Sciatic nerve (tissue), 2 donors: ENCODE measurements at regions not wholly inside any gene's neighbourhood (a gene's known extent, or its start where the extent isn't known, plus 50 kb on each side); places are given as distances from the start of the nearest gene placed in this dataset.

Source experiments
- ATAC-seq: fragments of 200-7000 bp; cut with Tn5 transposase; one replicate; pipeline ENCODE4 v1.9.1; 2020; ENCODE audit warnings: mild to moderate bottlenecking, moderate library complexity
- DNase-seq: peaks from one replicate; pipeline ENCODE4 v3.0.0-alpha.2; 2020; ENCODE audit warnings: low spot score
- intact Hi-C: fragments of 100-400 bp; cut with DNase I; formaldehyde crosslinking; loops from one replicate; pipeline ENCODE4 v1.14.2; 2022
- donor health status: DM: no; HTN: no; CAD: no.
- donor health status: DM: no; HTN: no; CAD: no.

DNA sequence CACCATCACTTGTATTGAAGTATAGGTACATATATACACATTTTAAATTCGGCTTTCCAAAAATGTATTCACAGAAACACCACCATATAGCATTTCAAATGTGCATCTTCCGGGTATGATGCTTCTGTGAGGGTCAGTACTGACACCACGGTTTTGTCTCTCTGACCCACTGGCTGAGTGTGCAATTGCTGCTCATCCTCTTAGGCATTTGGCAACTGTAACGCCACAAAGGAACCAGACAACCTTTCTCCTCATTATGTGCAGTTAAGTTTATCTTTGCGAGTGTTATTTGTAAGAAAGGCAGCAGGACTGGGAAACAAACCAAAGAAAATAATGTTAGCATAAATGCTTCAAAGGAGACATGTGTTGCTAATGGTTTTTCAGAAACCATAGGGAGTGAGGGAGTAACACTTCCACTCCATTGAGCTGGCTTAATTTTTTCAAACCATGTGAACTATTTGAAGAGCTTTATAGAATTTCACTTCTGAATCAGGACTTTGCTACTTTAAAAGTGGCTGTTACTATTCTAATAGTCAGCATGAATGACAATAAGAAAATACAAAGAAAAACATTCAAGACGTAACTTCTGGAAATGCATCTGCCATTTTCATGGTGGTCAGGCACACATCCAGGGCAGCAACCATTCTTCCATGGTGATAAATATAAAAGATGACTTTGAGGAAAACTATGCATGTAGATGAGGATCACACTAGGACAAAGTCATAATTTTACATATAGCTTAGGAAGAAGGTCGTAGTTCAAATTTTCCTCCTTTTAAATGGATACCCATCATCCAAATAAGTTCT lies 423.3 kb downstream of the MZT1 start:
- ATAC-seq (no peak), DNase-seq (no peak)
- intact Hi-C loops, result no loop called here

DNA sequence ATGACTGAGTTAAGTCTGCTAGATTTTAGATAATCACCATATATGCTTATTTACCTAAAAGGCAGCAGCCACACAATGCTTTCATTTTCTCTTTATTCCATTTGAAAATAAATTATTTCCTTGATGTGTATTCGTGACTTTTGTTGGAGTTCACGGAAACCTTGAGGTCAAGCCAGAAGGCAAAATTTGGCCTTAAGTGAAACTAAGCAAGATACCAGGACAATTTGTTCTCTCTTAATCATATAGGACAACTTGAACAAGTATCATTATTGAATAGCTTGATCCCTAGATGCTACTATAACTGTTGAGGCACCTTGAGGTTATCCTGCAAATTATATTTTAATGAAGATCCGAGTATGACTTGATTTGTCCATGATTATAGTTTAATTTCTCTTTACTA lies 429.2 kb upstream of the DACH1 start:
- DNase-seq, result no peak
- intact Hi-C loops, result no loop called here
- ATAC-seq, result no peak

DNA sequence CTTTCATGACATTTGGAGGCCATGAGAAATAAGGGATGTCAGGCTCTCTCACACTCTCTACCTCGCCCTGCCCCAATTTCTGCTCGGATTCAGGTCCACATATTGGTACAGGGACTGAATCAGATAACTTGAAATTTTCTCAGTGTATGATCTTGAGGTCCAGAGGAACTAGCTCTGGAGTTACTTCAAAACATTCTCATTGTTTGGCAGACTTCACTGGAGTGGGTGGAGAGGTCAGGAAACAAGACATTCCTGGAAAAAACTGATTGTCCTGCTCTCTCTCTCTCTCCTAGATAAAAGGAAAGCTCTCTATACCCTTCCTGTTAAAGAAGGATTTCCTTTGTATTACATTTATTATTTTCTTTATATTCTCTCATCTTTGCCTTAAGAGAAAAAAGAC lies 428.1 kb upstream of the DACH1 start:
- DNase-seq (no peak), ATAC-seq (peak; percentile 82)
- intact Hi-C loops, result no loop called here

DNA sequence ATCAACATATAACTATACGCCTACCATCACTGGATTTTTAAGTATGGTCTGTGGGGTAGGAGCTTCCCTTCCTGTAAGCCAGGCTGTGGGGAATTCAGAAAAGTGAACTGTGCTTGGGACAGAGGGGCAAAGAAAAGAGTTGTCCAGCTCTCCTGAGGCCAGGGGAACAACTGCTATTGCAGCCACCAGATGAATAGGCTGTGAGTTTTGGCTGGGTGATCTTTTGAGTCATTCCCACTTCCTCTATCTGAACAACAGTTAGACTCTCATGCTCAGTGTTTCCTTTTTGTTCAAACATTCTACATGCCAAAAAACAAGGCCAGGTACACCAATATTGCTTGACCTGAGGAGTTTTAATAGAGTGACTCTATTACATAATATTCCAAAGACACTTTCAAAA lies 426.2 kb upstream of the DACH1 start:
- intact Hi-C loops, result no loop called here
- ATAC-seq (no peak), DNase-seq (no peak)

DNA sequence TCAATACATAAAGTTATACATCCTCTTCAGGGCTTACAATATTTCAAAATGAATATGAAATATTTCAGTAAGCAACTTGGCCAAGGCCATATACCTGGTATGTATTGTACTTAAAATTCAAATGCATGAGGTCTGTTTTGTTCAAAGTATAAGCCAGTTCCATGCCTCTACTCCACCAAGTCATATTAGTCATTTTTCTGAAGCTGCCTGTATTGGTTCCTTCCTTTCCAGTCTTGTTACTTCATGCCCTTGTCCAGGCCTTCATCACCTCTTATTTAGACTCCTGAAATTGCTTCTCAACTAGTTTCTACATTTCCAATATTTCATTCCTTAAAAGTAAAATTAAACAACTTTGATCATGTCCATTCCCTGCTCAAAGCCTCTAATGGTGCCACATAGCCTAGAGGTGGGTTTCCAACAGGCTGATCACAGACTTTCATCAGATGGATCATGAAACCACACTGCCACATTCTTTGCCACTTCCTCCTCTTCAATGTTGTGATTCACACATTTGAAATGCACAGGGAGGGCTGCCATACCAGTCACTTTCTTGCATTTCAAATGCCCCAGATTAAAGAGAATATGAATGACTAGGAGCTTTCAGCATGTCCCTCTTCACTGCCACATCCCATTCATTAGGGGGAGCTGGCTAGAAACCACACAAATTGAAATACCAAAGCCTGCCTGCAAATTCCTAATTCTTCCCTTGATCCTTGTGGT lies 424.1 kb upstream of the DACH1 start:
- DNase-seq (no peak), ATAC-seq (no peak)
- intact Hi-C loops, result no loop called here

DNA sequence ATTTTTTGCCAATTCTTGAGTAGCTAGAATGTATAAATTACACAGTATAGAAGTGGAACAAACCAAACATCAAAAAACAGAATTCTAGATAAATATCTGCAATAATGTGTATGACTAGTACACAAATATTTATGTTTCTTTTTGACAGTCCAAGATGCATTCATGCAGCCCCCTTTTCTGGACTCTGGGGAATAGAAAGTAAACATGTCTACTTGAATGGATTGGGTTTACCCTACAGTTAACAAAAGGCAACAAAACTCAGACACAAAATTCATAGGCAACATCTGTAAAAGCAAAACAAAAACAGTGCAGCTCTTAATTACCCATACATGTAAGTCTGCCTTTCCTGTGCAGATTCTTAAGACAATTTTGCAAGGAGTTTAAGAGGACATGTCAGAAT lies 419.4 kb upstream of the DACH1 start:
- intact Hi-C loops, result no loop called here

DNA sequence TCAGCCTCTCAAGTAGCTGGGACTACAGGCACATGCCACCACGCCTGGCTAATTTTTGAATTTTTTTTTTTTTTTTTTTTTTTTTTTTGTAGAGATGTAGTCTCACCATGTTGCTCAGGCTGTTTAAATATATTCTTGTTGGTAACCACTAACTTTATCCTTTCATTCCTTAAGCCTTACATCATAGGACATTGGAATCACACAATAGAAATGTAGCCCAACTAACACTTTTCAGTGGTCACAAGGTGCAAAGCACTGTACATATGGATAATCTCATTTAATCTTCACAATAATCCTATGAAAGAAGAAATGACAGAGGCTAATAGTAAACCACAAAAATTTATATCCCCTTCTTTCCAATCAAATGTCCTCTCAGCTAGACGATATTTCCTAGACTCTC lies 417.8 kb upstream of the DACH1 start:
- DNase-seq (no peak), ATAC-seq (no peak)
- intact Hi-C loops, result no loop called here

More for the DNA sequence above, 419.4 kb upstream of the DACH1 start:
- ATAC-seq (no peak), DNase-seq (no peak)

DNA sequence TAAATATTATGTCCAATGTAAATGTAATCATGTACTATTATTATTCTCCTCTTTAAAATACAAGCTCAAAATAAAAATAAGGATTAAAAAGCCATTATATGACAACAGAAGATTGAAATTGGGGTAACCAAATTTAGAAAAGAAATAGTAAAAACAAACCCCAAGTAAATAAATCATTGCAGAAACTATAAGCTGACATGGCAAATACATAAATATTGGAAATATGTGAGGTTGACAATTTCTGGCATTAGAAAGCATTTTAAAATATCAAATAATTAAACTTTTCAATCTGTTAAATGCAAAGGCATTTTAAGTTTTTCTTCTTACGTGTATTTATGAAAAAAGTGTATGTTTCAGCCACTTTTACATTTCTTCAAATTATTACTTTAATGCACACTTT lies 394.7 kb upstream of the DACH1 start:
- ATAC-seq (no peak), DNase-seq (no peak)
- intact Hi-C loops, result no loop called here

DNA sequence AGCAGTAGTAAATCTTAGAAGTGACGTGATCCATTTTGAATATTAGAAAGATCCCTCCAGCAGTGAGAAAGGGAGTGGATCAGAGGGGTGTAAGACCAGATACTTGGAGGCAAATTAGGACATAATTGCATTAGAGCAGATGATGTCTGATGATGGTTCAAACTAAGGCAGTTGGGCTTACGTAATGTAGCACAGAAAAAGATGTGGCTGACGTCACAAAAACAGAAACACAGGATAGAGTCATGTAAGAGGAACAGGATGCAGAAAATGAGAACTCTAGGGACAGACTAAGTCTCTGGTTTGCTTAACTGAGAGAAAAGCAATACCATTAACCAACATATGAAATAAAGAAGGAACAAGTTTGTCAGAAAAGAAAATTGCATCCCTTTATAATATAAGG lies 392.5 kb upstream of the DACH1 start:
- DNase-seq (no peak), ATAC-seq (no peak)
- intact Hi-C loops, result no loop called here

DNA sequence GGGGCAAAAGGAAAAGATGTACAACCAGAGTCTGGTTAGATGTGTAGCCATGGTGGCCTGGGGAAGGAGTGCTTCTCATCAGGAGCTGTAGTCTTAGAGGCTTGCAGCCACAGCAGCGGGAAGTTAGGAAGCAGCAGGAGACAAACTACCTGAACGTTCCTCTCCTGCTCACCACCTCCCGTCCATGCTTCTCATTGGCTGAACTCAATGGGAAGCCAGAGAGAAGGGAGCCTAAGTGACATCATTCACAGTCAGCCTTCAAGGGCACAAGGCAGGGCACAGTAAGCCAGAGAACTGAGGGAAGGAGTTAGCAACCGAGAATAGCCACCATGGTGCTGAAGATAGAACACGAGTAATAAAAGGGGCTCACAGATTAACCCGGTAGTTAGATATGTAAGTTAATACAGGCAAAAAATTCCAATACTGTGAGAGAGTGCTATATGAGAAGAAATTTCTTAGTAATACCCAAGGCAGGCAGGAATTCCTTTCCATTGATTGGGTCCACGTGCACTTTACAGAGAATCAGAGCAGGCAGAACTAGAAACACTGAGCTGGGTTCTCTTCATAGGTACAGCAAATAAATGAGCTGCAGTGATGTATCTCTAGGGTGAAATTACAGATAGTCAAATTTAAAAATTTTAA lies 391.5 kb upstream of the DACH1 start:
- ATAC-seq (no peak), DNase-seq (no peak)
- intact Hi-C loops, result no loop called here

DNA sequence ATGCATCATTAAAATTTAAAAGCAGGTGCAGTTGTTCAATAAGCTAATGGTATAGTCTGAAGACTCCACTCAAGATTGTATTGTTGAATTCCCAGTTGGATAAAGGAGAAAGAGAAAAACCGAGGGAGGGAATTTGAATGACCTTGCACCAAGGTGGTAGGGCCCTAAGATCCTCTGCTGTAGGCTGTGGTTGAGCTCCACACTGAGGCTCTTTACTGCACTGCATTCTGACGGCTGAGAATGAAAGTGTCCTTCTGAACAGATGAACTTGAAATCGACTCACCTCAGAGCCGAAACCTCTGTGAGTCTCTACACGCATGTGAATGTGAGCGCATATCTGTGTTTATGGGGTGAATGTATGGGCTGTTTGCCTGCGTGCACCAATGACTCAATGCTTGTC lies 388.9 kb upstream of the DACH1 start:
- intact Hi-C loops, result no loop called here
- DNase-seq (no peak), ATAC-seq (no peak)

DNA sequence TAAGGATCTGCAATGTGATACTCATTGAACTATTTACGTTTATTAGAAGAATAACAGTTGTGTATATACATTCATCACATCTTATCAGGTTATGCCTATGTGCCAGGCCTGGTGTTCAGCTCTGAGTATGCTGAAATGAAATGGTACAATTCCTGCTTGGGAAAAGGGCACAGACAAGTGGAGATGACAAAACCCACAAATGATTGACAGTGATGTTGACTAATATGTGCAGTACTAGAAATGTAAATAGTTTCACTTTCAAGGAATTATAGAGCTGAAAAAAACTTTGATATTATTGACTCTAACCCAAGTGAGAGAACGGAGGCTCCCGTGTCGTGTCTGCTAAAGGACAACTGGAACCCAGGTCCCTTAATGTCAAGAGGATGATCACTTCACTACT lies 386.8 kb upstream of the DACH1 start:
- intact Hi-C loops, result no loop called here
- no peak for ATAC-seq
- no peak for DNase-seq

DNA sequence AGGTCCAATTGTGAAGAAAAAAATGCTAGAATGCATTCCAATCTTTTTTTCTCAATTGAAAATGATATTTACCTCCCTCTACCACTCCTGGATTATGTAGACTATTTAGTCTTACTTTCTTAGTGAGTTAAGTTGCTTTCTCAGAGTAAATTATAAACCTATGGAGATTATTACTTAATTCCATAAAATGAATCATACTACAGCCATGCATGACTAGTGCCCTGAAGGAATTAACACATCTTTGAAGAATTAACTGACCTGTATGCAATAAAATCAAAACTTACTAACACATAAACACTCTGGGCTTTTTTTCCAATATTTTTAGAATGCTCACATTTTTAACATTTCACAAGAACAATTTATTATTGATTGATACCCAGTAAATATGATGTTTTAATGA lies 379.4 kb upstream of the DACH1 start:
- intact Hi-C loops, result no loop called here
- no peak for ATAC-seq
- DNase-seq, result no peak

DNA sequence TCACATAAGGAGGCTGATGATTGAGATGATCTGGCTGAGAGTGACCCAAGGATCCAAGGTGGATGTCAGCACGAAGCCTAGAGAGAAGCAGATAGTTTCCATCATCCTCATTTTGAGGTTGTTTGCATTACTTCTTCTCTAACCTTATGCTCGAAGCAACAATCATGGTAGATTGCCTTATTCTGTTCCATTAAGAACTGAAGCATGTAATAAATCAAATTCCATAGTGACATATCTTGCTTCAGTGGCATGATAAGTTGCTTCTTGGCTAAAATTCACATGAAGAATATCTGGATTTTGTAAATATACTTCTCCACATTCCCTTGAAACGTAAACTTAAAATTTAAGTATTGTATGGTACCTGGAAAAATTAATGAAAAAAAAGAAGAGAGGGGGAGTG lies 377.8 kb upstream of the DACH1 start:
- intact Hi-C loops, result no loop called here
- DNase-seq, result no peak
- ATAC-seq, result no peak

DNA sequence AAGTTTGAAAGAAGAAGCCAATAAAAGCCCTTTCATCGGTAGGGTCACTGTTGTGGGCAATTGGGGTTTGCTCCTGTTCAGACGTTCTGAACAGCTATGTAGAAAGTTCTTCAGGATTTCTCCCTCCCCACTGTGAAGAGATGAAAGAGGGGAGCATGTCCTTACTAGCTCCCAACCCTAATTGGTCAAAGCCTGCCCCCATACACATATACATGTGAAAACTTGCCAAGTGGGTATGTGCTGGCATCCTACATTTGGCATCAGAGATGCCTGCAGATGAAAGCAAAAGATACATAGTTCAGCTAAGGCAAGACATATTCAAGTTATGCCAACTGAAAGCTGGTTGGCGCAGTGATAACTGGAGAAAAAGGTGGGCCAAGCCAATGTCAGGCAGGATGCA lies 363.1 kb upstream of the DACH1 start:
- intact Hi-C loops, result no loop called here
- ATAC-seq (no peak), DNase-seq (no peak)

DNA sequence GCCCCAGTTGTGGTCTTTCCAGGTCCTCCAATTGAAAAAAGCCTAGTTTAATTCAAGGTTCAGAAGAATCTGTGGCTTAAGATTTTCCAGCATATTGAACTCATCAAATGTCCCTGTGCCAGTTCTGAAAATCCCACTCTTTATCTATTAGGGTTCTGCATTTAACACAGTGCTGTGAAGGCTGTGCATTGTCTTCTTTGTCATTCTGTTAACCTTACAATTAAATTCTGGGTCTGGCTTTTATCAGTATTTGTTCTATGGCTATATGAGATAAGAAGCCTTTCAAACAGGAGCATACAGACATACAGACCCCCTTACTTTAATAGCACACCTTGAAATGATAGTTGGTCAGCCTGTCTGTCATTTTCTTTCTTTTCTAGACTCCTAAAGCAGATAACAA lies 362.1 kb upstream of the DACH1 start:
- ATAC-seq (no peak), DNase-seq (no peak)
- intact Hi-C loops, result no loop called here

DNA sequence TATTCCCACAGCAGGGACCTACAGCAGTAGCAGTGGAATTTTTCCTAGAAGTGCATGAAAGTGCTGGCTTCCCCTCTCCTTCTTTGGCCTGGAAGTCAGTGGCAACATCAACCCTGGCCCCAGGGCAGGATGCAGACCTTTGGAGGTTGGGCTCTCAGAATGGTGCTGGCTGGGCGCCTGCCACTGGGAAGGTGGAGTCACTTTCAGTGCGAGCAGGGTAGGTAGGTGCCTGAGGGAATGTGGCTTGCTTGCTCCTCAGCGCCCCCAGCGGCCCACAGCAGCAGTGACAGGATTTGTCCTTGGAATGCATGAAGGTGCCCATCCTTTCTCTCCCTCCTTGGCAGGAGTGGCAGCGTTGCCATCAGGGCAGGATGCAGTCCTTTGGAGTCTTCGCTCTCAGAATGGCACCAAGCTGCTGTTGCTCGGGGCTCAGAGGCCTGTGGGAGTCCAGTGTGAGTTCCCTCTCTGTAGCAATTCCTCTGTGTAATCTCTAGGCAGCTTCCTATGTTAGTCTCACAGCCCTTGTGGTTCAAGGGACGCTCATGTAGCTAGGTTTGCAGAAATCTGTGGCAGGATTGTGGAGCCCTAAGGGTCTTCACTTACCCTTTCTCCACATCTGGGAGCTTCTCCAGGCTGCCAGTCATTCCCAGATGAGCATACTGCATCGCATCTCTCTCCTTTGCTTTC lies 354.4 kb upstream of the DACH1 start:
- no peak for DNase-seq
- intact Hi-C loops, result no loop called here
- no peak for ATAC-seq

DNA sequence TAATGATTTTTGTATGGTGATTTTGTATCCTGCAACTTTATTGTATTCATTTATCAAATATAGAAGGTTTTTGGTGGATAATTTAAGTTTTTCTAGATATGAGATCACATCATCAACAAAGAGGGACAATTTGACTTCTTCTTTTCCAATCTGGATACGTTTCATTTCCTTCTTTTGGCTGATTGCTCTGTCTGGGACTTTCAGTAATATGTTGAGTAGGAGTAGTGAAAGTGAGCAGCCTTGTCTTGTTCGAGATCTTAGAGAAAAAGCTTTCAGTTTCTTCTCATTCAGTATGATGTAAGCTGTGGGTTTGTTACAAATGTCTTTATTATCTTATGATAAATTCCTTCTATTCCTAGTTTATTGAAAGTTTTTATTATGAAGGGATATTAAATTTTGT lies 352.0 kb upstream of the DACH1 start:
- no peak for ATAC-seq
- intact Hi-C loops, result no loop called here
- no peak for DNase-seq

DNA sequence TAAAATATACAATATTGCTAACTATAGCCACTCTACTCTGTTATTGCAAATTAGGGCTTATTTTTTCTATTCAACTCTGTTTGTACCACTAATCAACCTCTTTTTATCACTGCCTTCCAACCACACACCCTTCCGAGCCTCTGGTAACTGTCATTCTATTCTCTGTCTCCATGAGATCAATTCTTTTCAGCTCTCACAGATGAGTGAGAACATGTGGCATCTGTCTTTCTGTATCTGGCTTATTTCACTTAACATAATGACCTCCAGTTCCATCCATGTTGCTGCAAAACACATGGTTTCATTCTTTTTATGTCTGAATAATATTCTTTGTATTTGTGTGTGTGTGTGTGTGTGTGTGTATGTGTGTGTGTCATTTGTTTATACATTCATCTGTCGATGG lies 350.1 kb upstream of the DACH1 start:
- DNase-seq, result no peak

DNA sequence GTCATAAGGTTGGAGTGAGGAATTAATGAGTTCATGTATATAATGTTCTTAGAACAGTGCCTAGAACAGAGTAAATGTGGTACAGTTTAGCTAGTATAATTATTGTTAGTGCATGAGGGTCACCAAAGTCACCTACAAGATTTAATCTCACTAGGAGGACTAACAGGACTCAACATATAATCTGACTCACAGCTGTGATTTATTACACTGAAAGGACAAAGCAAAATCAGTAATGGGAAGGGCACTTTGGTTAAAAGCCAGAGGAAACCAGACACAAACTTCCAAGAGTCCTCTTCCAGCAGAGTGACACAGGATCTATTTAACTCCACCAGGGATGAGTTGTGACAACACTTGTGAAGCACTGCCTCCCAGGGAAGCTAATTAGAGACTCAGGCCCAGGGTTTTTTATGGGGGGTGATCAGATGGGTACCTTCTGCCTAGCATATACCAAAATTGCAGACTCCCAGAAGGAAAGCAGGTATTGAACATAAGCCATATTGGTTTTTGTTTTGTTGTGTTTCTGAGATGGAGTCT lies 341.2 kb upstream of the DACH1 start:
- intact Hi-C loops, result no loop called here
- DNase-seq, result no peak
- no peak for ATAC-seq

More for the DNA sequence above, 350.1 kb upstream of the DACH1 start:
- intact Hi-C loops, result no loop called here
- ATAC-seq, result no peak
